GM13976 (cell line): ENCODE measurements at regions not wholly inside any gene's neighbourhood (a gene's known extent, or its start where the extent isn't known, plus 50 kb on each side); places are given as distances from the start of the nearest gene placed in this dataset.

Experiments
- DNase-seq: peaks from one replicate; pipeline ENCODE4 v3.0.0; 2012; ENCODE audit warnings: low spot score
- CTCF ChIP-seq: IDR thresholded peaks from 2 replicates; pipeline ENCODE4 v1.5.1; 2012; ENCODE audit warnings: borderline replicate concordance, mild to moderate bottlenecking; ENCODE audit not compliant: insufficient read depth; ENCODE audit errors: extremely low read depth, missing control alignments, control extremely low read depth
- in situ Hi-C: fragments of 300-500 bp; cut with MboI; formaldehyde crosslinking; loops from one replicate; pipeline ENCODE4 v1.12.0; 2022; ENCODE audit warnings: low sequenced_read_pairs, mixed read lengths, inconsistent platforms; ENCODE audit not compliant: unreplicated experiment

GRCh38 chr22:47655930-47656329 is 893.5 kb downstream of the TBC1D22A start:
- DNase-seq: no peak
- TF ChIP-seq CTCF: no peak
- in situ Hi-C loops: no loop called here

- in situ Hi-C loops: no loop called here
- DNase-seq: no peak
- TF ChIP-seq CTCF: no peak
Measured at GRCh38 chr22:47654922-47655491, 892.6 kb downstream of the TBC1D22A start.

GRCh38 chr22:47653921-47654320 is 891.5 kb downstream of the TBC1D22A start:
- in situ Hi-C loops: no loop called here
- DNase-seq: no peak
- no peak for TF ChIP-seq CTCF

- no peak for DNase-seq
- TF ChIP-seq CTCF: no peak
- in situ Hi-C loops: no loop called here
Measured at GRCh38 chr22:47651216-47651987, 889.0 kb downstream of the TBC1D22A start.

GRCh38 chr22:47647720-47648119 is 885.3 kb downstream of the TBC1D22A start:
- DNase-seq: no peak
- in situ Hi-C loops: no loop called here
- TF ChIP-seq CTCF: no peak

- DNase-seq: no peak
- in situ Hi-C loops: no loop called here
- no peak for TF ChIP-seq CTCF
Measured at GRCh38 chr22:47647181-47647580, 884.7 kb downstream of the TBC1D22A start.
